A549 (cell line): ENCODE measurements at regions not wholly inside any gene's neighbourhood (a gene's known extent, or its start where the extent isn't known, plus 50 kb on each side); places are given as distances from the start of the nearest gene placed in this dataset.

ENCODE experiments used
- ATAC-seq, 2 experiments: fragments of 200-7000 bp in 1 of 2; fragments of >200 bp in 1 of 2; cut with Nextera tagmentation in 1 of 2; cut with Tn5 transposase in 1 of 2; 3 replicates each; pipeline versions ENCODE4 v1.8.0 to v1.9.1; 2018 to 2020; ENCODE audit warnings: mild to moderate bottlenecking in 1 of 2, moderate library complexity in 1 of 2
- CTCF ChIA-PET: fragments of 300-600 bp; sonication (Branson Sonifier 250); formaldehyde crosslinking; extraction: SDS; loops from one replicate; lab custom pipeline; 2021; ENCODE audit warnings: antibody characterized with exemption, inconsistent platforms; lab: Yijun Ruan, JAX
- POLR2A ChIA-PET: fragments of 350-600 bp; formaldehyde crosslinking; extraction: SDS; loops from one replicate; lab custom pipeline; 2021; ENCODE audit warnings: antibody characterized with exemption, inconsistent platforms; lab: Yijun Ruan, JAX
- DNase-seq, 2 experiments: peaks; one replicate each; pipeline versions ENCODE4 v3.0.0 to v3.0.0-alpha.2; 2011 to 2016; ENCODE audit warnings: low read depth in 1 of 2, low spot score in 1 of 2
- FAIRE-seq: peaks from 2 replicates; lab custom pipeline; 2011; peaks lifted over from hg19 to GRCh38; lab: Jason Lieb, UNC
- H3K27ac ChIP-seq, 2 experiments: fragments of >200 bp; sonication (Bioruptor Twin); formaldehyde crosslinking; 3 replicates each; pipeline ENCODE4 v1.5.1; 2016 to 2017
- H3K4me1 ChIP-seq: fragments of >200 bp; sonication (Bioruptor Twin); formaldehyde crosslinking; 3 replicates; pipeline ENCODE4 v1.6.1; 2016
- H3K4me2 ChIP-seq: fragments of >200 bp; sonication (Bioruptor Twin); formaldehyde crosslinking; 3 replicates; pipeline ENCODE4 v1.6.1; 2016
- H3K4me3 ChIP-seq: fragments of >200 bp; sonication (Bioruptor Twin); formaldehyde crosslinking; 3 replicates; pipeline ENCODE4 v1.5.1; 2016
- H3K9me3 ChIP-seq: fragments of >200 bp; sonication (Bioruptor Twin); formaldehyde crosslinking; 3 replicates; pipeline ENCODE4 v1.6.1; 2016
- CBX8 ChIP-seq: fragments of 200-600 bp; sonication (generic); IDR thresholded peaks from 2 replicates; pipeline ENCODE4 v1.6.1; 2016
- CEBPB ChIP-seq, 2 experiments: fragments of >200 bp in 1 of 2; sonication (Bioruptor Twin) in 1 of 2; formaldehyde crosslinking in 1 of 2; IDR thresholded peaks; 2 replicates each; pipeline ENCODE4 v1.6.1; 2012 to 2016
- CHD4 ChIP-seq: fragments of 200-600 bp; sonication (generic); IDR thresholded peaks from 2 replicates; pipeline ENCODE4 v1.6.1; 2016; ENCODE audit warnings: antibody characterized with exemption, mild to moderate bottlenecking, borderline replicate concordance
- EHMT2 ChIP-seq: fragments of 200-600 bp; sonication (generic); IDR thresholded peaks from 2 replicates; pipeline ENCODE4 v1.6.1; 2016; ENCODE audit warnings: antibody characterized with exemption, low read depth, mild to moderate bottlenecking, moderate library complexity
- FOSB ChIP-seq: fragments of 250-450 bp; sonication (Bioruptor Pico); IDR thresholded peaks from 2 replicates; pipeline ENCODE4 v1.5.0; 2020; ENCODE audit warnings: mild to moderate bottlenecking, moderate library complexity
- FOXS1 ChIP-seq: fragments of 250-450 bp; sonication (Bioruptor Pico); IDR thresholded peaks from 2 replicates; pipeline ENCODE4 v1.5.0; 2020; ENCODE audit warnings: mild to moderate bottlenecking, moderate library complexity
- HEYL ChIP-seq: fragments of 250-450 bp; sonication (Bioruptor Pico); IDR thresholded peaks from 2 replicates; pipeline ENCODE4 v1.8.0; 2021; ENCODE audit warnings: mild to moderate bottlenecking, moderate library complexity
- NR3C1 ChIP-seq: fragments of >200 bp; sonication (Bioruptor Twin); formaldehyde crosslinking; IDR thresholded peaks from 3 replicates; pipeline ENCODE4 v1.6.1; 2017
- POLR2A ChIP-seq: IDR thresholded peaks from 2 replicates; pipeline ENCODE4 v1.6.1; 2012; ENCODE audit warnings: mild to moderate bottlenecking, low read length
- RAD21 ChIP-seq, 2 experiments: fragments of >200 bp in 1 of 2; sonication (Bioruptor Twin) in 1 of 2; formaldehyde crosslinking in 1 of 2; IDR thresholded peaks in 1 of 2; conservative IDR thresholded peaks in 1 of 2; 2 replicates in 1 of 2; 3 replicates in 1 of 2; pipeline ENCODE4 v1.6.1; 2012 to 2018; ENCODE audit warnings: inconsistent platforms in 1 of 2
- RARB ChIP-seq: fragments of 250-450 bp; sonication (Bioruptor Pico); IDR thresholded peaks from 2 replicates; pipeline ENCODE4 v1.8.0; 2021; ENCODE audit warnings: mild to moderate bottlenecking, moderate library complexity
- RNF2 ChIP-seq: fragments of 200-600 bp; sonication (generic); IDR thresholded peaks from 2 replicates; pipeline ENCODE4 v1.6.1; 2016; ENCODE audit warnings: low read depth, mild to moderate bottlenecking, antibody characterized with exemption, moderate library complexity, borderline replicate concordance
- SMC3 ChIP-seq: fragments of >200 bp; sonication (Bioruptor Twin); formaldehyde crosslinking; IDR thresholded peaks from 3 replicates; pipeline ENCODE4 v1.6.1; 2018; ENCODE audit warnings: inconsistent platforms
- ZFP36 ChIP-seq: fragments of 450-650 bp; IDR thresholded peaks from 2 replicates; pipeline ENCODE4 v1.6.1; 2014; ENCODE audit warnings: borderline replicate concordance; ENCODE audit not compliant: partially characterized antibody
- ZSCAN20 ChIP-seq: fragments of 250-450 bp; sonication (Bioruptor Pico); IDR thresholded peaks from 2 replicates; pipeline ENCODE4 v1.8.0; 2022; ENCODE audit warnings: mild to moderate bottlenecking, moderate library complexity
- WGBS: methylation state at CpG from one replicate; pipeline ENCODE4 v1.1.6; 2017; ENCODE audit errors: missing lambda C conversion rate; 5-methylcytosine and 5-hydroxymethylcytosine counted together
- TF ChIP-seq, protein P1 (sequence below): fragments of >200 bp; sonication (Bioruptor Twin); formaldehyde crosslinking; IDR thresholded peaks from 3 replicates; pipeline ENCODE4 v1.6.1; 2016
- TF ChIP-seq, protein P2 (sequence below): fragments of >200 bp; sonication (Bioruptor Twin); formaldehyde crosslinking; IDR thresholded peaks from 3 replicates; pipeline ENCODE4 v1.5.1; 2016
- TF ChIP-seq, protein P3 (sequence below): fragments of 250-450 bp; sonication (Bioruptor Pico); IDR thresholded peaks from 2 replicates; pipeline ENCODE4 v1.5.0; 2021; ENCODE audit warnings: mild to moderate bottlenecking, moderate library complexity, borderline replicate concordance
- TF ChIP-seq, protein P4 (sequence below): IDR thresholded peaks from 2 replicates; pipeline ENCODE4 v1.6.1; 2012
- TF ChIP-seq, protein P5 (sequence below): fragments of 250-450 bp; sonication (Bioruptor Pico); IDR thresholded peaks from 2 replicates; pipeline ENCODE4 v1.5.0; 2020; ENCODE audit warnings: low read depth, mild to moderate bottlenecking, moderate library complexity

DNA sequence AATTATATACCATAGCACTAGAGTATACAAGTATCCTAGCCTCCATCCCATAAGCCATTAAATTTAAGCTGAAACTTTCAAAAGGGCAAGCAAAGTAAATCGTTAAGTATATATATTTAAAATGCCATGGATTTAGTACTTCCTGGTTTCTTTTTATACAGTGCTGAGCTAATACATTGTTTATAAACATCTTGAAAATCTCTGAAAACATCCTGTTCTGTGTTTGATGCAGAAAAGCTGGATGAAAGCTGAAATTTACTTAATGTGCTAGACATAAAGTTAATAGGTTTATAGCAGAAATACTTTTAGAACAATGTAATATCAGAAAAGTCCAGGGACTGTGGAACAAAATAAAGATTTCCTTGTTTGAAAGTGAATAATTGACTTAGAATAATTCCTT lies 875.4 kb downstream of the SLITRK6 start:
- FAIRE-seq (no peak), ATAC-seq (no peak), DNase-seq (no peak)
- CTCF ChIA-PET = no interaction called here
- H3K4me2 ChIP-seq = no peak overlapping the region
- POLR2A ChIA-PET = no interaction called here
- no peak overlapping the region for H3K4me3 ChIP-seq
- no peak for TF ChIP-seq FOSB (CRISPR knock-in tag)
- no peak for TF ChIP-seq ZSCAN20
- TF ChIP-seq NR3C1 = no peak
- TF ChIP-seq, protein P1, sequence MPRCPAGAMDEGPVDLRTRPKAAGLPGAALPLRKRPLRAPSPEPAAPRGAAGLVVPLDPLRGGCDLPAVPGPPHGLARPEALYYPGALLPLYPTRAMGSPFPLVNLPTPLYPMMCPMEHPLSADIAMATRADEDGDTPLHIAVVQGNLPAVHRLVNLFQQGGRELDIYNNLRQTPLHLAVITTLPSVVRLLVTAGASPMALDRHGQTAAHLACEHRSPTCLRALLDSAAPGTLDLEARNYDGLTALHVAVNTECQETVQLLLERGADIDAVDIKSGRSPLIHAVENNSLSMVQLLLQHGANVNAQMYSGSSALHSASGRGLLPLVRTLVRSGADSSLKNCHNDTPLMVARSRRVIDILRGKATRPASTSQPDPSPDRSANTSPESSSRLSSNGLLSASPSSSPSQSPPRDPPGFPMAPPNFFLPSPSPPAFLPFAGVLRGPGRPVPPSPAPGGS = no peak
- TF ChIP-seq HEYL = no peak
- TF ChIP-seq RNF2 = no peak
- no peak for TF ChIP-seq POLR2A
- no peak for TF ChIP-seq ZFP36
- TF ChIP-seq RARB (CRISPR knock-in tag) = no peak
- TF ChIP-seq CHD4 = no peak
- no peaks in the 10 kb centered on the region for H3K4me1 ChIP-seq
- WGBS = 12% methylated on average over 1 of the region's 1 CpG
- no peaks in the 10 kb centered on the region for H3K9me3 ChIP-seq
- no peak overlapping the region for H3K27ac ChIP-seq

DNA sequence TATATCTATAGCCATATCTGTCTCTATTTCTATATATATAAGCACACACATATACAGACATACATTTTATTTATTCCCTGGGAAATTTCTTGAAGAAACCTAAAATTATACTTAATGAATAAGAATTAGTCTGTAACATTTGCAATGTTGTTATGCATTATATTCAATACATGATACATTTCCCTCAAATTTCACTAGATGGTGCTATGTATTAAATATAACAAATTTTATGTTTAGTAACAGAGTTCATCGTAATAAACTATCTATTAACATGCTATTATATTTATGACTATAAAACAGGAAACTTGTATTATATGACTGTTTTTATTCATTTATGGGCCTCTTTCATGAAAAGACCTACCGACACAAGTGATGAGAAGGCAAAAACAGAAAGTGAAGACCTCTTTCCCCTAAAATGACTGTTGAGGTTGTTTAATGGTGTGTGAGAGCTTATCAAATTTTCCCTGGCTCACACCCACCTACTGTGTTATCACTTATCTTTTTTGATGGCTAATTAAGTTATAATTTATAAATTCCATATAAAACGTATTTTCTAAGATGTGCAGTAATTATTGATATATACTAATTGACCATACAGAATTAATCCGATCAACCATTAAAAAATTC lies 881.9 kb downstream of the SLITRK6 start:
- FAIRE-seq = no peak
- ChIA-PET CTCF (no interaction called here), POLR2A (no interaction called here)
- no peaks in the 10 kb centered on the region for H3K4me1 ChIP-seq
- no peaks in the 10 kb centered on the region for H3K9me3 ChIP-seq
- no peak for ATAC-seq
- TF ChIP-seq RARB (CRISPR knock-in tag) (no peak), SMC3 (peak; percentile 72), RAD21 (conservative IDR thresholded peaks at IDR 0.05 in 1 of 2, IDR thresholded peaks at IDR 0.05 in 1 of 2) (peak; percentile 43 to 73)
- TF ChIP-seq, protein P2, sequence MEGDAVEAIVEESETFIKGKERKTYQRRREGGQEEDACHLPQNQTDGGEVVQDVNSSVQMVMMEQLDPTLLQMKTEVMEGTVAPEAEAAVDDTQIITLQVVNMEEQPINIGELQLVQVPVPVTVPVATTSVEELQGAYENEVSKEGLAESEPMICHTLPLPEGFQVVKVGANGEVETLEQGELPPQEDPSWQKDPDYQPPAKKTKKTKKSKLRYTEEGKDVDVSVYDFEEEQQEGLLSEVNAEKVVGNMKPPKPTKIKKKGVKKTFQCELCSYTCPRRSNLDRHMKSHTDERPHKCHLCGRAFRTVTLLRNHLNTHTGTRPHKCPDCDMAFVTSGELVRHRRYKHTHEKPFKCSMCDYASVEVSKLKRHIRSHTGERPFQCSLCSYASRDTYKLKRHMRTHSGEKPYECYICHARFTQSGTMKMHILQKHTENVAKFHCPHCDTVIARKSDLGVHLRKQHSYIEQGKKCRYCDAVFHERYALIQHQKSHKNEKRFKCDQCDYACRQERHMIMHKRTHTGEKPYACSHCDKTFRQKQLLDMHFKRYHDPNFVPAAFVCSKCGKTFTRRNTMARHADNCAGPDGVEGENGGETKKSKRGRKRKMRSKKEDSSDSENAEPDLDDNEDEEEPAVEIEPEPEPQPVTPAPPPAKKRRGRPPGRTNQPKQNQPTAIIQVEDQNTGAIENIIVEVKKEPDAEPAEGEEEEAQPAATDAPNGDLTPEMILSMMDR = peak; percentile 39; the same call in 1 of the 3 replicates
- TF ChIP-seq, protein P3, sequence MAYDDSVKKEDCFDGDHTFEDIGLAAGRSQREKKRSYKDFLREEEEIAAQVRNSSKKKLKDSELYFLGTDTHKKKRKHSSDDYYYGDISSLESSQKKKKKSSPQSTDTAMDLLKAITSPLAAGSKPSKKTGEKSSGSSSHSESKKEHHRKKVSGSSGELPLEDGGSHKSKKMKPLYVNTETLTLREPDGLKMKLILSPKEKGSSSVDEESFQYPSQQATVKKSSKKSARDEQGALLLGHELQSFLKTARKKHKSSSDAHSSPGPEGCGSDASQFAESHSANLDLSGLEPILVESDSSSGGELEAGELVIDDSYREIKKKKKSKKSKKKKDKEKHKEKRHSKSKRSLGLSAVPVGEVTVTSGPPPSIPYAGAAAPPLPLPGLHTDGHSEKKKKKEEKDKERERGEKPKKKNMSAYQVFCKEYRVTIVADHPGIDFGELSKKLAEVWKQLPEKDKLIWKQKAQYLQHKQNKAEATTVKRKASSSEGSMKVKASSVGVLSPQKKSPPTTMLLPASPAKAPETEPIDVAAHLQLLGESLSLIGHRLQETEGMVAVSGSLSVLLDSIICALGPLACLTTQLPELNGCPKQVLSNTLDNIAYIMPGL (CRISPR knock-in tag) = no peak
- no peak overlapping the region for H3K27ac ChIP-seq
- DNase-seq = peak in 1 of 2 experiments; percentile 3
- 28% methylated on average over 4 of the region's 4 CpGs for WGBS
- peak overlapping the region; percentile 40; the same call in 1 of the 3 replicates for H3K4me2 ChIP-seq
- H3K4me3 ChIP-seq = no peak overlapping the region

DNA sequence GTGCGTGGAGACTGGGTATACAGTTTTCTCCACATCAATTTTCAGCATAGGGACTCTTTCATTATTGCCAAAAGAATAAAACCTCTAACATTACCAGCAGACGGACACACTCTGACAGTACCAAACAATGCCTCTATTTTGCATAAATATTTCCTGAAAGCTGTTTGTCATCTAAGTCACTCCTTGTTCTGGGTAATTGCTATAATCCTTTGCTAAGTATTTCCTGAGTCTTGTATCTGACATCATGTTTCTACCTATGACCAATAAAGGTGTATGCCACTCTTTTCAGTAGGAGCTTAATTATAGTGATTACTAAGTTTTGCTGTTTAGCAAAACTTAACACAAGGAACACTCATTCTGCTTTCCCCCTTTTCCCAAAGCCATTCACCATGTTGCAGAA lies 886.5 kb downstream of the SLITRK6 start:
- TF ChIP-seq, protein P4, sequence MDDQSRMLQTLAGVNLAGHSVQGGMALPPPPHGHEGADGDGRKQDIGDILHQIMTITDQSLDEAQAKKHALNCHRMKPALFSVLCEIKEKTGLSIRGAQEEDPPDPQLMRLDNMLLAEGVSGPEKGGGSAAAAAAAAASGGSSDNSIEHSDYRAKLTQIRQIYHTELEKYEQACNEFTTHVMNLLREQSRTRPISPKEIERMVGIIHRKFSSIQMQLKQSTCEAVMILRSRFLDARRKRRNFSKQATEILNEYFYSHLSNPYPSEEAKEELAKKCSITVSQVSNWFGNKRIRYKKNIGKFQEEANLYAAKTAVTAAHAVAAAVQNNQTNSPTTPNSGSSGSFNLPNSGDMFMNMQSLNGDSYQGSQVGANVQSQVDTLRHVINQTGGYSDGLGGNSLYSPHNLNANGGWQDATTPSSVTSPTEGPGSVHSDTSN = no peak
- TF ChIP-seq EHMT2 (no peak), POLR2A (no peak), FOXS1 (CRISPR knock-in tag) (no peak), ZFP36 (no peak), CBX8 (no peak), CHD4 (no peak), NR3C1 (no peak), CEBPB (IDR thresholded peaks at IDR 0.05) (no peak)
- TF ChIP-seq, protein P5, sequence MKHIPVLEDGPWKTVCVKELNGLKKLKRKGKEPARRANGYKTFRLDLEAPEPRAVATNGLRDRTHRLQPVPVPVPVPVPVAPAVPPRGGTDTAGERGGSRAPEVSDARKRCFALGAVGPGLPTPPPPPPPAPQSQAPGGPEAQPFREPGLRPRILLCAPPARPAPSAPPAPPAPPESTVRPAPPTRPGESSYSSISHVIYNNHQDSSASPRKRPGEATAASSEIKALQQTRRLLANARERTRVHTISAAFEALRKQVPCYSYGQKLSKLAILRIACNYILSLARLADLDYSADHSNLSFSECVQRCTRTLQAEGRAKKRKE (CRISPR knock-in tag) = no peak
- no peak overlapping the region for H3K27ac ChIP-seq
- H3K9me3 ChIP-seq = no peaks in the 10 kb centered on the region
- no peak overlapping the region for H3K4me2 ChIP-seq
- 40% methylated on average over 2 of the region's 2 CpGs for WGBS
- FAIRE-seq (no peak), DNase-seq (no peak), ATAC-seq (no peak)
- no peak overlapping the region for H3K4me3 ChIP-seq
- H3K4me1 ChIP-seq = no peaks in the 10 kb centered on the region
- CTCF ChIA-PET = interaction anchor here (1.8 kb wide), 1 partner anchor 895 kb away, joined by 5 read pairs; no protein-coding TSS in a partner anchor
- POLR2A ChIA-PET = no interaction called here
